ENCODE measurements at regions not wholly inside any gene's neighbourhood (a gene's known extent, or its start where the extent isn't known, plus 50 kb on each side); places are given as distances from the start of the nearest gene placed in this dataset.
"Not testable (repeated sequence)": the region's sequence is repeated elsewhere in the genome, so short reads cannot be mapped to it uniquely, and the experiment has no call there.

- no peak for DNase-seq
Measured at GRCh38 chr11:50267851-50268250, 235.2 kb downstream of the OR4C45 start.

- no peak for DNase-seq
Measured at GRCh38 chr11:50275133-50275532, 242.5 kb downstream of the OR4C45 start.

GRCh38 chr11:50278756-50279155 lies 246.1 kb downstream of the OR4C45 start:
- no peak for DNase-seq

- DNase-seq = no peak
Measured at GRCh38 chr11:50298182-50298988, 265.7 kb downstream of the OR4C45 start.

GRCh38 chr11:50330723-50331122 lies 298.0 kb downstream of the OR4C45 start:
- DNase-seq = not testable (repeated sequence)

- no peak for DNase-seq
Measured at GRCh38 chr11:50333861-50334260, 301.2 kb downstream of the OR4C45 start.

GRCh38 chr11:50337432-50337831 lies 304.8 kb downstream of the OR4C45 start:
- DNase-seq = not testable (repeated sequence)

GRCh38 chr11:50348018-50348417 lies 315.3 kb downstream of the OR4C45 start:
- not testable (repeated sequence) for DNase-seq

GRCh38 chr11:50379484-50379883 lies 346.8 kb downstream of the OR4C45 start:
- no peak for DNase-seq

GRCh38 chr11:50394017-50394416 lies 361.3 kb downstream of the OR4C45 start:
- DNase-seq = no peak

GRCh38 chr11:50412832-50413231 lies 380.2 kb downstream of the OR4C45 start:
- DNase-seq = no peak

GRCh38 chr11:50423208-50423607 lies 390.5 kb downstream of the OR4C45 start:
- DNase-seq = peak; percentile 11
